ENCODE measurements at regions not wholly inside any gene's neighbourhood (a gene's known extent, or its start where the extent isn't known, plus 50 kb on each side); places are given as distances from the start of the nearest gene placed in this dataset.

DNA sequence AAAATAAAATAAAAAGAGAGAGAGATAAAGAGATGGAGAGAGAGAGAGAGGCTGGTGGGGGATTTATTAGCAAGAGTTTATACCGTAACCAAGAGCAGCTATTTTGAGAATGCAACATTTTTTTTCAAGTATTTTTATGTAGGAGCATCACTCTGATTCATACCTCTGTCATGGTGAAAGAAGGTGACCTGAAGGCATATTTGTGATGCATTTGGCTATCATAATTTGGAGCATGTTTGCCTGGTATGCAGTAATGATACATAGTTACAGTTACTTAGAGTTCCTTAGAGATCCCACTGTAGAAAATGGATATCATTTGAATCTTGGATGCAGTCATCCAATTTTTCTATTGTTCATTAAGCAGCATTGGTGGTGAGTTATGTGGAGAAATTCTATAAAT lies 1472.4 kb downstream of the SI start:
- TF ChIP-seq GATA3 (IDR thresholded peaks at IDR 0.05; ENCODE audit: low read depth, low read length) (no peak), GATA2 (IDR thresholded peaks at IDR 0.05; ENCODE audit: low read depth, low read length) (no peak)

DNA sequence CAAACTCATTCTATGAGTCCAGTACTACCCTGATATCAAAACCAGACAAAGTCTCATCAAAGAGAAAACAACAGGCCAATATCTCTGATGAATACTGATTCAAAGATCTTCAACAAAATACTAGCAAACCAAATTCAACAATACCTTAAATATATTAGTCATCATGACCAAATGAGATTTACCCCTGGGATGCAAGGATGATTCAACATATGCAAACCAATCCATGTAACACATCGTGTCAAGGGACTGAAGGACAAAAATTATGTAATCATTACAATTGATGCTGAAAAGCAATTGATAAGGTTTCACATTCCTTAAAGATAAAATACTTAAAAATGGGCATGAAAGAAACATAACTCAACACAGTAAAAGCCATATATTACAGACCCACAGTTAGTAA lies 1476.9 kb downstream of the SI start:
- TF ChIP-seq GATA3 (IDR thresholded peaks at IDR 0.05; ENCODE audit: low read depth, low read length), result no peak
- no peak for TF ChIP-seq GATA2 (IDR thresholded peaks at IDR 0.05; ENCODE audit: low read depth, low read length)

DNA sequence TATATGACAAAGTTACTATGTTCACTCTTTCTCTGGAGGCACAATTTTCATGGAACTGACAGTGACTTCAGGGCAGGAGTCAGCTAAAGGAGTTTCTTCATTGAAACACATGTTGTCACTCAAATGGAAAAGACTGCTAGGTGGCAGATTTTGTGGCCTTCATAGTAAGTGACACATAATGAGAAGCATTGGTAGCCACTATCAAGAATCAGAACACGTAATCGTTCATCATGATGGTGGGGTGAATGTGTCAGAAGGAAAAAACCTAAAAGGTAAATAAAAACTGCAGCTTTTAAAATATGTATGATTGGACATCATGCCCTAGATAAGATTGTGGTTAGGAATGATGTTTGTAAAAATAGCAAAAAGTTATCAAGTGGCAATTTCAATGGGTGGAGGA lies 1491.0 kb downstream of the SI start:
- no peak for TF ChIP-seq GATA2 (IDR thresholded peaks at IDR 0.05; ENCODE audit: low read depth, low read length)

DNA sequence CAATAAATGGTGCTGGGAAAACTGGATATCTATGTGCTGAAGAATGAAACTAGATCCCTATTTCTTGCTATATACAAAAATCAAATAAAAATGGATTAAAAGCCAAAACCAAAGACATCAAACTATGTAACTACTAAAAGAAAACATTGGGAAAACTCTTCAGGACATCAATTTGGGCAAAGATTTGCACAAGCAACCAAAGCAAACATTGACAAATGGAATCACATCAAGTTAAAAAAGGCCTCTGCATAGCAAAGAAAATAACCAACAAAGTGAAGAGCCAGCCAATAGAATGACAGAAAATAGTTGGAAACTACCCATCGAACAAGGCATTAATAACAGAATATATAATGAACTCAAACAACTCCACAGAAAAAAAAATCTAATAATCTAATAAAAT lies 1495.3 kb downstream of the SI start:
- TF ChIP-seq GATA3 (IDR thresholded peaks at IDR 0.05; ENCODE audit: low read depth, low read length) (no peak), GATA2 (IDR thresholded peaks at IDR 0.05; ENCODE audit: low read depth, low read length) (no peak)

DNA sequence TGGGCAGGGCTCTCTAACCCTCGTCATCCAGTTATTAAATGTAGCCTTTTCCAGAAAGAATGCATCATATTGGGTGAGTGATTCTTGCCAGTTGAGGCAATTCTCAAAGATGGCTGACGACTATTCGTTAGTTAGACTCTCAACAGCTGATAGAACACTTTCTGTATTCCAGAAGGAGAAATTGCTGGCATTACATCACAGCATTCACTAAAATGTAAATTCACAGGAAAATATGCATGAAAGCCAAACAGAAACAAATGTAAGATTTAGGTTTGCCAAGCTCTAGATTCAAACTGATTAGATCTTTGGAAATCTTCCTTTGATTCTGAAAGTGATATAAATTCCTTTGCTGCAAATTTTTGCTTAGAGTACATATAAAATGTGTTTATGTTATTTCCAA lies 1501.0 kb downstream of the SI start:
- TF ChIP-seq GATA3 (IDR thresholded peaks at IDR 0.05; ENCODE audit: low read depth, low read length), result no peak
- no peak for TF ChIP-seq GATA2 (IDR thresholded peaks at IDR 0.05; ENCODE audit: low read depth, low read length)

DNA sequence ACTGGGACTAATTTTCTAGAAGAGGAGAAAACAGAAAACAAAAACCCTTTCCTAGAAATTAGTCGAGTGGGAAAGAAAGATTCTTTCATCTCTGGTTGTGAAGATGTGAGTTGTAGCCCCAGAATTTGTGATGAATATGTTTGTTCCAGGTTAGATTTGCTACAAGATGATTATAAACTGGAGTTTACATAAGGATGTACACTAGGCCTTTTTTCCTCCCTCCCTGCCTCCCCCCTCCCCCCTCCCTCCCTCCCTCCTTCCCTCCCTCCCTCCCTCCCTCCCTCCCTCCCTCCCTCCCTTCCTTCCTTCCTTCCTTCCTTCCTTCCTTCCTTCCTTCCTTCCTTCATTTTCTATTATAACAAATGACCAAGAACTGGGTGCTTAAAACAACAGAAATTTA lies 1502.0 kb downstream of the SI start:
- no peak for TF ChIP-seq GATA2 (IDR thresholded peaks at IDR 0.05; ENCODE audit: low read depth, low read length)
- no peak for TF ChIP-seq GATA3 (IDR thresholded peaks at IDR 0.05; ENCODE audit: low read depth, low read length)

DNA sequence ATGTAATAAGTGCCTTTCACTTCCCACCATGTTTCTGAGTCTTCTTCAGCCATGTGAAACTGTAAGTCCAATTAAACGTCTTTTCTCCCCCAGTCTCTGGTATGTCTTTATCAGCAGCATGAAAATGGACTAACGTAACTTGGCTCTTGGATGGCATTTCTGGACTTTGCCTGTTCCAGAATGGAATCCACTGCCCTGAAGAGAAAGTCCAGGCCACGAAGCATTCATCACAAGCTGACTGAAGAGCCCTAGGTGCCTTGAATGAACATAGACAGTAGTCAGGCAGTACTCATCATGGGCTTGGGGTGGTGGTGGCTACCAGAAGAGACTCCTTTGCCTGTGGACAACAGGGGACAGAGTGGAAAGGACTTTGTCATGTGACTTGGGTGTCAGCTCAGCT lies 1505.0 kb downstream of the SI start:
- TF ChIP-seq GATA2 (IDR thresholded peaks at IDR 0.05; ENCODE audit: low read depth, low read length) (no peak), GATA3 (IDR thresholded peaks at IDR 0.05; ENCODE audit: low read depth, low read length) (no peak)

DNA sequence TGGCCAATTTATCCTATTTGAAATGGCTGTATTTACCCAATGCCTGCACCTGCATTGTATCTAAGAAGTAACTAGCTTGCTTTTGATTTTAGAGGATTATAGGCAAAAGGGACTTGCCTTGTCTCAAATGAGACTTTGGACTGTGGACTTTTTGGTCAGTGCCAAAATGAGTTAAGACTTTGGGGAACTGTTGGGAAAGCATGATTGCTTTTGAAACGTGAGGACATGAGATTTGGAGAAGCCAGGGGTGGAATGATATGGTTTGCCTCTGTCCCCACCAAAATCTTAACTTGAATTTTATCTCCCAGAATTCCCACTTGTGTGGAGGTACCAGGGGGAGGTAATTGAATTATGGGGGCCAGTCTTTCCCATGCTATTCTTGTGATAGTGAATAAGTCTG lies 1505.4 kb downstream of the SI start:
- no peak for TF ChIP-seq GATA2 (IDR thresholded peaks at IDR 0.05; ENCODE audit: low read depth, low read length)
- TF ChIP-seq GATA3 (IDR thresholded peaks at IDR 0.05; ENCODE audit: low read depth, low read length), result no peak

DNA sequence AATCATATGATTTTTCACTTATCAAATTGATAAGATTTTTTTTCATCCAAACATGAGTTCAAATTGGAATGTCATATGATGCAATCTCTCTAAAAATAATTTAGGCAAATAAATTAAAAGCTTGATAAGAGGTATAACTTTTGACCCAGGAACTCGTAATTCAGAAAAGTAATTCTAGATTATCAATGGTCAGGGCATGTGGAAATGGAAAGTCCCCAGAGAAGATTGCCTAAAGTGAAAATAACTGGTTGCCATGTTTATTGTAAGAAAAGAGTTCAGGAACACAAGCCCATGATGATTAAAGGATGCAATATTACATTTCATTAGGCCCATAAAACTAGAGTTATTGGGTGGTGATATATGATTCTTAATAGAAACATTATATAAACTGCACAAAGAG lies 1514.8 kb downstream of the SI start:
- TF ChIP-seq GATA3 (IDR thresholded peaks at IDR 0.05; ENCODE audit: low read depth, low read length) (no peak), GATA2 (IDR thresholded peaks at IDR 0.05; ENCODE audit: low read depth, low read length) (no peak)

DNA sequence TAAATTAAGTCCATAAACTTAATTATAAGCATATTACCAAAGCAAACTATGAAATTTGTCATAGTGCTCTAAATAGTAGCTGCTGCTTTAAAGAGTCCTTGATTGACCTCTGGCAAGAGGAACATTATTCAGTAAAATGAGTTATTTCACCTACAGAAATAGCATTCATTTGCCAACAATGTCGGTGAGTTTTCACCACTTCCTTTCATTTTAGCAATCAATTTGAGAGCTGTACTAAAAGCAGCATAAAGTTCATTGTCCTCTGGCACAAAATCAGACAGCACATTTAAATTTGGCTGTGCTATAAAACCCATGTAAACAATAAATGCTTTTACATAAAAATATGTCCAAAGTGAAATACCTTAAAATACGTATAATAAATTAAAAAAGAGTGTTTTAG lies 1515.7 kb downstream of the SI start:
- TF ChIP-seq GATA3 (IDR thresholded peaks at IDR 0.05; ENCODE audit: low read depth, low read length), result no peak
- no peak for TF ChIP-seq GATA2 (IDR thresholded peaks at IDR 0.05; ENCODE audit: low read depth, low read length)

DNA sequence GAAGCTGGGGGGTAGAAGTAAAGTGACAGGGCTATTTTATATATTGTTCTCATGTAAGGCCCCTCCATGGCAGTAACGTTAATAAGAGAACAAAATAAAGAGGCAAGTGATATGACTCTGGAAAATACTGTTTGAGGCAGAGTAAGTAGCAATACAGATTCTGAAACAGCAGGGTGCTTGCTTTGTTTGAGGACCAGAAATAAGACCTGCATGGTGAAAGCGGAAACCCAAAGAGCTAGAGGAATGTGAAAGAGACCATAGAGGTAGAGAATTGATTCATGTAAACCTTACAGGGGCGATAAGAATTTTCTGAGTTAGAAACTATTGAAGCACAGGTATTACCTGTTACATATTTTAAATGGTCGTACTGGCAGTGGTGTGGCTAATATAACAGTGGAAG lies 1517.1 kb downstream of the SI start:
- TF ChIP-seq GATA2 (IDR thresholded peaks at IDR 0.05; ENCODE audit: low read depth, low read length) (no peak), GATA3 (IDR thresholded peaks at IDR 0.05; ENCODE audit: low read depth, low read length) (no peak)

DNA sequence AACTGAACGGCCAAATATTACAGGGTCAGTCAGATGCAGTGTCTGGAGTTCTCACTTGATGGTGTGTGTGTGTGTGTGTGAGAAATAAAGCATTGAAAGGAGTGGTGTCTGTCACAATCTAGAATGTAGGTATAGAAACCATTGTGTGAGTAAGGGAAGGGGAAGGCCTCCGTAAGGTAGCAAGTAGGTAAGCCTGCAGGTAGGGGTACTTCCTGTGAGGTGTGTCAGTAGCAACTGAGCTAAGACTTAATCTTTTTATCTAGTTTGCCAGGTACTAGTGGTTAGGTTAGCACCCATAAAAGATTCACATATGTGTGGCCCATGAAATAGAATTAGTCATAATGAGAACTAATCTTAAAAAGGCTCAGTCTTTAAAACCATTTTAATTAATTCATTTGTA lies 1517.8 kb downstream of the SI start:
- TF ChIP-seq GATA3 (IDR thresholded peaks at IDR 0.05; ENCODE audit: low read depth, low read length) (no peak), GATA2 (IDR thresholded peaks at IDR 0.05; ENCODE audit: low read depth, low read length) (no peak)

DNA sequence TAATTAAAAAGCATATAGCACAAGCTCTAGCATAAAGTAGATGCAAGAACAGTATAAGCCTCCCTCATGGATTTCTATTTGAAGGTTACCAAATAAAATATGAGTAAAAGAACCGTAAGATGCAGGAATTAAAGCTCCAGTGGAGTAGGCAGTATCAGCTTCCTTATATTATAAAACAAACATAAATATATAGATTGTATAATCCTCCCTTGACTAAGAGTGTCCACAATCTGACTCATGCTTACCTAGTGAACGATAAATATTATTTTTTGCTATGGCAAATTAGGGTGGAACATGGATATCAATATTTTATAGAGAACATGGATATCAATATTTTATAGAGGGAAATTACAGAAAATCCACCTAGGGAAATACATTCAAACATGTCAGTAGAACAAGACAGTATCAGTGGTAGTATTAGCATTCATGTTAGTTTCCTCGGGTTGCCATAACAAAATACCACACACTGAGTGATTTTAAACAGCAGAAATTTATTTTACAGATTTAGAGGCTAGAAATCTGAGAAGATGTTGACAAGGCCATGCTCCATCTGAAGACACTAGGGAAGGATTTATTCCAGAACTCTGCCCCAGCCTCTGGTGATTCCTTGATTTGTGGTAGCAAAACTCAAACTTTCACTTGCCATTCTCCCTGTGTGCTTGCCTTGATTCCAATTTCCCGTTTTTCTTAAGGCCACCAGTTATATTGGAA lies 1521.3 kb downstream of the SI start:
- TF ChIP-seq GATA2 (IDR thresholded peaks at IDR 0.05; ENCODE audit: low read depth, low read length), result no peak
- no peak for TF ChIP-seq GATA3 (IDR thresholded peaks at IDR 0.05; ENCODE audit: low read depth, low read length)

DNA sequence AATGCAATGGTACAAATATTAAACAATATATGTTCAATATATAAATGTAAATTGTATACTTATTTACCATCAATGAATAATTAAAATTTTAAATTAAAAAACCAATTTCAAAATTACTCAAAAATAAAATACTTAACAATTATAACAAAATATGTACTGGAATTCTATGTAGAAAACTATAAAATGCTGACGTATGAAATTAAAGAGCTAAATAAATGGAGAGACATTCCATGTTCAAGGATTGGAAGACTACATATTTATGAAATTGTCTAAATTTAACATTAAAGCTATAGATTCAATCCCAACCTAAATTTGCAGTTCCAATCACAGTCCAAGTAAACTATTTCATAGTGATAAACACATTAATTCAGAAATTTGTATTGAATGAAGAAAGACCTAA lies 1522.4 kb downstream of the SI start:
- no peak for TF ChIP-seq GATA3 (IDR thresholded peaks at IDR 0.05; ENCODE audit: low read depth, low read length)
- no peak for TF ChIP-seq GATA2 (IDR thresholded peaks at IDR 0.05; ENCODE audit: low read depth, low read length)

DNA sequence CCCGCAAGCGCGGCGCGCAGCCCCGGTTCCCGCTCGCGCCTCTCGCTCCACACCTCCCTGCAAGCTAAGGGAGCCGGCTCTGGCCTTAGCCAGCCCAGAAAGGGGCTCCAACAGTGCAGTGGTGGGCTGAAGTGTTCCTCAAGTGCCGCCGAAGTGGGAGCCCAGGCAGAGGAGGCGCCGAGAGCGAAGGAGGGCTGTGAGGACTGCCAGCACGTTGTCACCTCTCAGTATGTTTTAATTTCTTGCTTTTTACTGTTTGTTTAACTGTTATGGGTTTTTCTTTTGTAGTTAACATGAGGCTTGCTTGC lies 1525.7 kb downstream of the SI start:
- TF ChIP-seq GATA3 (IDR thresholded peaks at IDR 0.05; ENCODE audit: low read depth, low read length), result no peak
- TF ChIP-seq GATA2 (IDR thresholded peaks at IDR 0.05; ENCODE audit: low read depth, low read length), result no peak

DNA sequence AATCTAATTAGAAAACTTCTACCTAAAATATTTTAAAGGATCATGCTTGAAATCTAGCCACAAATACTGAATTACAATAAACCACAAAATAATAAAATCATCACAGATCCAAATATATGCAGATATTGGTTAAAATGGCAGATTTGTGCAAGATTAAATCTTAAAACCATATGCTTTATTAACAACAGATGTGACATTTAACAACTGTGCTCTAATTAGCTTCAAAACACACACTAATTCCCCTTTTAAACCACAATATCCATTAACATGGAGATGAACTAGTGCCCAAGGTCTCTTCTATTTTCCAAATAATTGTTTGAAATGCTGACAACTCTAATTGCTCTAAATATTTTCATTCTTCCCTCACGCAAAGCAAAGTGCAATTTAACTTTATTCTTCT lies 1530.3 kb downstream of the SI start:
- TF ChIP-seq GATA3 (IDR thresholded peaks at IDR 0.05; ENCODE audit: low read depth, low read length) (no peak), GATA2 (IDR thresholded peaks at IDR 0.05; ENCODE audit: low read depth, low read length) (no peak)

Measured in SH-SY5Y (cell line).